Right ventricle myocardium inferior (tissue), 1 donor: ENCODE measurements at regions not wholly inside any gene's neighbourhood (a gene's known extent, or its start where the extent isn't known, plus 50 kb on each side); places are given as distances from the start of the nearest gene placed in this dataset.

Experiments used
- ATAC-seq: fragments of 200-7000 bp; cut with Tn5 transposase; one replicate; pipeline ENCODE4 v1.9.1; 2020; ENCODE audit warnings: mild to moderate bottlenecking, moderate library complexity
- DNase-seq: peaks from one replicate; pipeline ENCODE4 v3.0.0; 2021; ENCODE audit errors: missing footprints
- intact Hi-C: fragments of 100-400 bp; cut with DNase I; formaldehyde crosslinking; loops from one replicate; pipeline ENCODE4 v1.11.0; 2022
- donor health status: DM: no; HTN: yes; CAD: no; lungs with severe emphysema.

DNA sequence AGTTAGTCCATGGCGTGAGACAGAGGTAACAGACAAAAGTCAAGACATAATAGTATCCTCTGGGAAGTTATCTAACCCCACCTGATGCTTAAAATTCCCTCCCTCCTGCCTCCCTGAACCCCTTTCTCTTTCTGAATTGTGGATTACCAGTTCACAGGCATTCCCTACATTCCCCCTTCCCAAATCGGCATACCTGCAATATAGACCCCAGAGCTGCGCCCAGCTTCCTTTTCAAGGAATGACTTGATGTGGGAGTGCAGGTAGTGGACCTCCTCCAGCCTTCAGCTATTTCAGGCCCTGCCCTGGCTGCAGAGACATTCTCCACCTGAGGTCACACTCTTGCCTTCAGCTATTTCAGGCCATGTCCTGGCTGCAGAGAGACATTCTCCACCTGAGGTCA, 111.1 kb upstream of the KLF7 start:
- ATAC-seq (no peak), DNase-seq (no peak)
- intact Hi-C loops, result no loop called here

- ATAC-seq (no peak), DNase-seq (no peak)
- intact Hi-C loops, result no loop called here
These were observed 113.8 kb upstream of the KLF7 start for GRCh38 chr2:207279520-207279919.

DNA sequence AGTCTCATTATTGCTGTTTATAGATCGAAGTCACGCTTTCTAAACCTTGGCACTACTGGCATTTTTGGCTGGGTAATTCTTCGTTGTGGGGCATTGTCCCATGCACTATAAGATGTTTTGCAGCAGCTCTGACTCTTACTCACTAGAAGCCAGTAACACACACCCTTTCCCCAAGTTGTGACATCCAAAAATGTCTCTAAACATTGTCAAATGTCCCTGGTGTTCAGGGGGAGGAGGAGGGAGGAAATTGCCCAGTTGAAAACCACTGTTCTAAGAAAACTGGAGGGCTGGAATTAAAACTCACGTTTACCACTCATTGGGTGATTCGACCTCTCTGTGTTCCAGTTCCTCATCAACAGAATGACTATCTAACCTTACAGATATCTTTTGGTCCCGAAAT, 115.7 kb upstream of the KLF7 start:
- intact Hi-C loops, result no loop called here
- ATAC-seq (no peak), DNase-seq (no peak)

DNA sequence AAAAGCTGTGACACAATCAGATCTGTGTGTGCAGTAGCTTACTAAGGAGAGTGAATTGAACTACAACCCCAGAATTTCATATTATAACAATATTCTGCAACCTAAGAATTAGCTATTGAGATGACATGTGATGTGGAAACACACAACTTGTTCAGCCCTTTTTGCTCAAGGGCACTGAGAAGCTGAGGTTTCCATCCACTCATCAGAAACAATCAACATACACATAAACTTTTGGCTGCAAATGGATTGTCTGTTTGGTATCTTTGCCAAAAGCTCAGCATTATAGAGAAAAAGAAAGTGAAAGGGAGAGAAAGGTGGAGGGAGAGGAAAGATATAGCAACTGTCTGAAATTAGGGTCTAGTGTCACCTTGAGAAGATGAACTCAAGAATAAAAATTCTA, 117.2 kb upstream of the KLF7 start:
- ATAC-seq (no peak), DNase-seq (no peak)
- intact Hi-C loops, result no loop called here

GRCh38 chr2:207283356-207283755, 117.6 kb upstream of the KLF7 start:
- intact Hi-C loops, result no loop called here
- ATAC-seq, result peak; percentile 47
- no peak for DNase-seq

DNA sequence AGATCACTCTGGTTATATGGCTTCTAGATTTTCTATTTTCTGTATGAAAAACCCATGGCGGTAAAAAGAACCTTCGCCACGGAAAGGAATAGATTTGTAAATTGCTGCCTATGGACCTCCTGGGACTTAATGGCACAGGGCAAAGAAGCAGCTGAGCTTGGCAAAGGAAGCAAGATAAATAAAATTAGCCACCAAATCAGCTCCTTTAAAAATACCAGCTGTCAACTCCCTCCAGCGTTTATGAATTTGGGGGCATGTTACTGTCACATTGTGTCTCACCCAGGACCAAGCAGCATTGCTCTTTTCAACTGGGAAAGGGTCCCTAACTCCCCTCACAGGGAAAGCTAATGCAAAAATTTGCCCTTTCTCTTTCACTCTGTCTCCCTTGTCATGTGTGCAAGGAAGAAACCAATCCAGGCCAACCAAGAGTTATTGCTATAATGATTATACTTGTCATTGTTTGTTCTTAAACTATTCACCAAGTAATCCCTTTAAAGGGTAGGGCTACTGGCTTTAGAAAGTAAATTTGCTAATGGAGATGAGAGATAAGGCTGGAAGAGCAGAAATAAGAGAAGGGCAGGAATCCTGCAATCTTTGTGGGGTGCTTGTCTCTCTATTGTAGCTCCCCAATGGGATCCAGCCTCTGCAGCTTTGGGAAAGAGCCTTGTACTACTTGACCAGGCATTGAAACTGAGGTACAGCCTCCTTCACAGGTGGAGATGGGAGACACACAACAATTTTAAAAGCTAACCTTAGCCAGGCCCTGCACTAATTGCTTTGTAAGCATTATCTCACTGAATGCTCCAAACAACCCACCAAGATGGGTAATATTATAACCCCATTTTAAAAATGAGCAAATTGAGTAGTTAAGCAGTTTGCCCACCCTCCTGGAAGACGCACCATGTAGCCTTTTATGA, 119.1 kb upstream of the KLF7 start:
- no peak for DNase-seq
- intact Hi-C loops, result no loop called here
- ATAC-seq, result peak; percentile 68

DNA sequence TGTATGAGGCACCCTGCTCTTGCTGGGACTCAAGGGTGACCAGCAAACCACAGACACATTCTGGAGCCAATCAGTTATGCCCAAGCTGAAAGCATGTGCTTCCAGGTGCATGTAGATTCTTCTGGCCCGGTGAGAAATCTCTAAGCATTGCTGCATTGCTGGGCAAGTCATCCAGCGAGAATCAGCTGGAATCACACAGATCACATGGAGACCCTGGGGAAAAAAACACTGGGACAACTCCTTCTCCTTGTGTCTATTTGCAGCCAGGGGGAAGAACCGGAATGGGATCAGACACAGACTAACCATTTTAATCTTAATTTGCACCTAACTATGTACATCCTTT, 119.7 kb upstream of the KLF7 start:
- DNase-seq, result no peak
- ATAC-seq, result no peak
- intact Hi-C loops, result no loop called here

DNA sequence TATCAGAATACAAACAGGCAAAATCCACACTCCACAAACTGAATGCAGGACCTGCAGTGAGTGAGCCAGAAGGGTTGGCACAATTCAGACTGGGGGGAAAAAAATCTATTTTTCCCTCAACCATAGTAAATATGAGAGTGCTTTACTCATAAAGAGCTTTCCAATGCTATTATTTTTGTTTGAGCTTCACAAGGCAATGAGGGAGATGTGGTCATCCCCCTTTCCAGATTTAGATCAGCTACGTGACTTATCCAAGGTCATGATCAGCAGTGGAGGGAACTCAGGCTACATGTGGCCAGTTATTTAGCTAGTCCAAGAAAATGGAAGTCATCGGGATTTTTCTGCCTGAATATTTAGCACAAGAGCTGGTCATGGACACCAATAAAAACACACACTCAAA, 120.4 kb upstream of the KLF7 start:
- DNase-seq, result no peak
- no peak for ATAC-seq

DNA sequence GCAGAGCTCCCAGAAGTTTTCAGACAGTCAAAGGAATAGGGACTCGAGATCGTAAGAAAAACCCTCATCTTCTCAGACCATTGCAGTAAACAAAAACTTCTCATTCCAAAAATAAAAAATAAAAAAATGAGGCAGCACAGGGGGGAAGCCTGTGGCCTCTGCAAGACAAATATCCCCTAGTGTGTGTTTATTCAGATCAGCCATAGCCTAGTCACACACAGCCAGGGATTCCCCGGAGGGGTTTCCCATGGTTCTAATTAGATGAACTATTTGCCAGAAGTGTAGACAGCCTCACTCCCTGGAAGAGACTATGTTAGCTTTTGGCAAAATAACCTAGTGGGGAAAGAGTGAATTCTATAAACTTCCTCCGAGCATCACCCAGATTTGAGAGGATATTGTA, 122.9 kb upstream of the KLF7 start:
- intact Hi-C loops, result no loop called here
- no peak for ATAC-seq
- DNase-seq, result no peak

More for the DNA sequence above, 120.4 kb upstream of the KLF7 start:
- intact Hi-C loops, result no loop called here

- ATAC-seq, result no peak
- DNase-seq, result no peak
- intact Hi-C loops, result no loop called here
These were observed 123.7 kb upstream of the KLF7 start for GRCh38 chr2:207289295-207290018.

GRCh38 chr2:207290833-207291624, 125.3 kb upstream of the KLF7 start:
- DNase-seq (no peak), ATAC-seq (no peak)
- intact Hi-C loops, result no loop called here

GRCh38 chr2:207291625-207292252, 126.0 kb upstream of the KLF7 start:
- intact Hi-C loops, result no loop called here
- no peak for ATAC-seq
- no peak for DNase-seq

GRCh38 chr2:207296265-207296948, 130.7 kb upstream of the KLF7 start:
- intact Hi-C loops, result no loop called here
- peak; percentile 79 for ATAC-seq
- DNase-seq, result no peak

- DNase-seq, result no peak
- intact Hi-C loops, result no loop called here
These were observed 135.1 kb upstream of the KLF7 start for GRCh38 chr2:207300817-207301216.

DNA sequence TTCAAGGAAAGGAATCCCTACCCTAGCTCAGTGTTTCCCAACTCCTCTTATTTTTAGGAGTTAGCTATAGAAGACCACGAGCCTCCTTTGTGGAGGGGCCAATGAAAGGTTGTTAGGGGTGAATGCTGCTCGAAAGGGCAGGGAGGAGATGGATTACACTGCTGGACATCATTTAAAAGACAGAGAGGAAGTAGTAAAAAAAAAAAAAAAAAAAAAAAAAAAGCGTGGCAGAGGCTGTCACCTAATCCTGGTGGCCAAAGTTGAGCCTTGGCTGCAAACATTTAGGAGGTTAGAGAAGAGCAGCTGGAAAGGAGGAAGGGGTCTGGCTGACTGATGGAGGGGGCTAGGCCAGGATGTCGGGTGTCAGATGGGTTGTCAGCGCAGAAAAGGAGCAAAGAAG, 139.0 kb upstream of the KLF7 start:
- DNase-seq (no peak), ATAC-seq (no peak)
- intact Hi-C loops, result no loop called here

More at GRCh38 chr2:207300817-207301216, 135.1 kb upstream of the KLF7 start:
- ATAC-seq, result no peak

GRCh38 chr2:207308519-207309224, 142.9 kb upstream of the KLF7 start:
- intact Hi-C loops, result no loop called here
- no peak for DNase-seq
- ATAC-seq, result no peak

DNA sequence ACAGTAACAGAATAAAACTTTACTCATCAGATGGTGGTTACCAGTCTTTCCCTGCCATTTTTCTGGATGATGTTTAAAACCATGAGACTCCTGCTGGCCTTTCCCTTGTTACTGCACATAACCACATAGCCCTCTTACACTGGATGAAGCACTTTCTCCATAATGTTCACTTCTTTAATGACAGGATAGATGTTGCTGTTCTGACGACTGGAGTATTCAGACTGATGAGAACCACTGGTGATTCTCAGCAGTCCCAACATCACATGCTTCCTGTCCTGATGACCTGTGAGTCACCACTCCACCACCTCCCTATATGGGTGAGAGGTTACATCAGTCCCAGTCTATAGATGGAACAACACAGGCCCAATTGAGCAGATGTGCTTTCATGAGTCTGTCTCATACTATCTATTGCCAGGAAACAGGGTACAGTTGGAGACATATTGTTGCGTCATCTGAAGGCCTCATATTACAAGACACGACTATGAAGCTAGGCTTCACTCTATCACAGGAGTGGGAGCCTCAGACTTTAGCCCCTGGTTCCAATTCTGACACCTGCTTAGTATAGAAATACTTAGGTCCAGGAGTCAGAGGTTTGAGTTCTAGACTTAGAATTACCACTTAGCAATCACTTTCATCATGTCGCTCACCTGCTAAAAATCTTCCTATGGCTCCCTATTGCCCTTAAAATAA, 145.7 kb upstream of the KLF7 start:
- ATAC-seq, result peak; percentile 77
- no peak for DNase-seq
- intact Hi-C loops, result no loop called here

GRCh38 chr2:207312006-207312356, 146.2 kb upstream of the KLF7 start:
- no peak for ATAC-seq
- DNase-seq, result no peak
- intact Hi-C loops, result no loop called here
